ENCODE measurements at regions not wholly inside any gene's neighbourhood (a gene's known extent, or its start where the extent isn't known, plus 50 kb on each side); places are given as distances from the start of the nearest gene placed in this dataset.
A peak's percentile ranks its signal among the peaks of the same experiment; 100 is the strongest.

DNA sequence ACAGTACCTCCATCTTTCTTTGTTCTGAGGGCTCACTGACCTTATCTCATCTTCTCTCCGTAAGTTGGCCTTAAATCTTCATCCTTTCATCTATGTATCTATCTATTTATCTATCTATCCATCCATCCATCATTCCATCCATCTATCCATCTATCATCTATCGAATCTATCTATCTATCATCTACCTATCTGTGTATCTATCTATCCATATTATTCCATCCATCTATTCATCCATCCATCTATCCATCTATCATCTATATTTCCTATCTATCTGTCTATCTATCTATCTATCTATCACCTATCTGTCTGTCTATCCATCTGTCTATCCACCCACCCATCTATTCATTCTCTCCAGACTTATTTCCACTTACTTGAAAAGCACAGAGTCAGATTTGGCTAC is 147.3 kb upstream of the PMEPA1 start:
- intact Hi-C loops (cut with DNase I; ENCODE audit: low total_unique reads) (no loop called here), in situ Hi-C loops (cut with MboI; ENCODE audit: low sequenced_read_pairs in 4 of 4) (no loop called here)
- Histone ChIP-seq H3K4me3 (no peak overlapping the region), H3K27me3 (no peaks in the 10 kb centered on the region), H3K27ac (no peak overlapping the region), H3K4me1 (no peaks in the 10 kb centered on the region), H3K36me3 (no peaks in the 10 kb centered on the region), H3K9me3 (no peaks in the 10 kb centered on the region)
- DNase-seq (no peak), ATAC-seq (no peak)
- TF ChIP-seq, protein P1, sequence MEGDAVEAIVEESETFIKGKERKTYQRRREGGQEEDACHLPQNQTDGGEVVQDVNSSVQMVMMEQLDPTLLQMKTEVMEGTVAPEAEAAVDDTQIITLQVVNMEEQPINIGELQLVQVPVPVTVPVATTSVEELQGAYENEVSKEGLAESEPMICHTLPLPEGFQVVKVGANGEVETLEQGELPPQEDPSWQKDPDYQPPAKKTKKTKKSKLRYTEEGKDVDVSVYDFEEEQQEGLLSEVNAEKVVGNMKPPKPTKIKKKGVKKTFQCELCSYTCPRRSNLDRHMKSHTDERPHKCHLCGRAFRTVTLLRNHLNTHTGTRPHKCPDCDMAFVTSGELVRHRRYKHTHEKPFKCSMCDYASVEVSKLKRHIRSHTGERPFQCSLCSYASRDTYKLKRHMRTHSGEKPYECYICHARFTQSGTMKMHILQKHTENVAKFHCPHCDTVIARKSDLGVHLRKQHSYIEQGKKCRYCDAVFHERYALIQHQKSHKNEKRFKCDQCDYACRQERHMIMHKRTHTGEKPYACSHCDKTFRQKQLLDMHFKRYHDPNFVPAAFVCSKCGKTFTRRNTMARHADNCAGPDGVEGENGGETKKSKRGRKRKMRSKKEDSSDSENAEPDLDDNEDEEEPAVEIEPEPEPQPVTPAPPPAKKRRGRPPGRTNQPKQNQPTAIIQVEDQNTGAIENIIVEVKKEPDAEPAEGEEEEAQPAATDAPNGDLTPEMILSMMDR (IDR thresholded peaks at IDR 0.05 in 4 of 5, conservative IDR thresholded peaks at IDR 0.05 in 1 of 5) = no peak
- no peak for TF ChIP-seq POLR2A (IDR thresholded peaks at IDR 0.05)

DNA sequence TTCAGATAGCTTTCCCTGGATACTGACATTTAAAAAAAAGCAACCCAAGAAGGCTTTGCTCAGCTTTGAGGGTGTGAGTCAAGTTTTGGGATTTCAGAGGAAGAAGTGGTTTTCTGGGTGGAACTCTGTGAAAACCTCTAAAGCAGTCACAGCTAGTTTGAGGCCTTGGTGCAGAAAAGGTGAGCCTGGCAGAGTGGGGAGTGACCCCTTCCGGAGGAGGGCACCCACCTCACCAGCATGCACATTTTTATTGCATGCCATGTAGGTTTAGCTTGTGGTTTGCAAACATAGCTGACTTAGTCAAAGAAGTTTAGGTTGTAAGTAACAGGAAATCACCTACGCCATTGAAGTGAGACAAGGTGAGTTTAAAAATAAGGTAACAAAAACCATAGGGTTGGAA is 146.8 kb upstream of the PMEPA1 start:
- intact Hi-C loops (cut with DNase I; ENCODE audit: low total_unique reads) = no loop called here
- no peaks in the 10 kb centered on the region for H3K36me3 ChIP-seq
- no peaks in the 10 kb centered on the region for H3K4me1 ChIP-seq
- no peak for TF ChIP-seq POLR2A (IDR thresholded peaks at IDR 0.05)
- TF ChIP-seq, protein P1 (IDR thresholded peaks at IDR 0.05 in 4 of 5, conservative IDR thresholded peaks at IDR 0.05 in 1 of 5) = no peak
- no peak overlapping the region for H3K27ac ChIP-seq
- DNase-seq = no peak
- H3K4me3 ChIP-seq = no peak overlapping the region
- in situ Hi-C loops (cut with MboI; ENCODE audit: low sequenced_read_pairs in 4 of 4) = no loop called here
- no peaks in the 10 kb centered on the region for H3K27me3 ChIP-seq
- no peak for ATAC-seq
- H3K9me3 ChIP-seq = no peaks in the 10 kb centered on the region

- ATAC-seq = no peak
- H3K4me3 ChIP-seq = no peak overlapping the region
- no peak for DNase-seq
- TF ChIP-seq, protein P1 (IDR thresholded peaks at IDR 0.05 in 4 of 5, conservative IDR thresholded peaks at IDR 0.05 in 1 of 5) = no peak
- no peak for TF ChIP-seq POLR2A (IDR thresholded peaks at IDR 0.05)
- no peaks in the 10 kb centered on the region for H3K27me3 ChIP-seq
- no peaks in the 10 kb centered on the region for H3K4me1 ChIP-seq
- H3K27ac ChIP-seq = no peak overlapping the region
- H3K36me3 ChIP-seq = no peaks in the 10 kb centered on the region
- intact Hi-C loops (cut with DNase I; ENCODE audit: low total_unique reads) = no loop called here
- no peaks in the 10 kb centered on the region for H3K9me3 ChIP-seq
- in situ Hi-C loops (cut with MboI; ENCODE audit: low sequenced_read_pairs in 4 of 4) = no loop called here
Observed at GRCh38 chr20:57851796-57852195, 142.0 kb upstream of the PMEPA1 start.

- TF ChIP-seq POLR2A (IDR thresholded peaks at IDR 0.05) = no peak
- TF ChIP-seq, protein P1 (IDR thresholded peaks at IDR 0.05 in 4 of 5, conservative IDR thresholded peaks at IDR 0.05 in 1 of 5) = no peak
- in situ Hi-C loops (cut with MboI; ENCODE audit: low sequenced_read_pairs in 4 of 4) = no loop called here
- H3K27me3 ChIP-seq = no peaks in the 10 kb centered on the region
- DNase-seq (no peak), ATAC-seq (peak; percentile 41 to 47)
- H3K9me3 ChIP-seq = no peaks in the 10 kb centered on the region
- intact Hi-C loops (cut with DNase I; ENCODE audit: low total_unique reads) = no loop called here
- H3K36me3 ChIP-seq = no peaks in the 10 kb centered on the region
- no peak overlapping the region for H3K27ac ChIP-seq
- no peak overlapping the region for H3K4me3 ChIP-seq
- no peaks in the 10 kb centered on the region for H3K4me1 ChIP-seq
Observed at GRCh38 chr20:57851025-57851682, 141.3 kb upstream of the PMEPA1 start.
